ENCODE measurements at regions not wholly inside any gene's neighbourhood (a gene's known extent, or its start where the extent isn't known, plus 50 kb on each side); places are given as distances from the start of the nearest gene placed in this dataset.

- Histone ChIP-seq H3K27ac (ENCODE audit: low read length) (no peak overlapping the region), H3K4me1 (ENCODE audit: control insufficient read depth in 1 of 2, insufficient read depth in 2 of 2, low read length in 2 of 2) (no peaks in the 10 kb centered on the region), H3K4me3 (ENCODE audit: low read depth in 1 of 2, low read length in 2 of 2) (no peak overlapping the region)
Observed at GRCh38 chr1:222416001-222416791, 131.7 kb downstream of the HHIPL2 start.

GRCh38 chr1:222415441-222415840, 132.5 kb downstream of the HHIPL2 start:
- Histone ChIP-seq H3K4me3 (ENCODE audit: low read depth in 1 of 2, low read length in 2 of 2) (no peak overlapping the region), H3K27me3 (ENCODE audit: low read depth, low read length) (no peaks in the 10 kb centered on the region), H3K4me1 (ENCODE audit: control insufficient read depth in 1 of 2, insufficient read depth in 2 of 2, low read length in 2 of 2) (no peaks in the 10 kb centered on the region), H3K27ac (ENCODE audit: low read length) (no peak overlapping the region), H3K9me3 (ENCODE audit: control insufficient read depth in 1 of 2, low read length in 2 of 2) (no peaks in the 10 kb centered on the region), H3K36me3 (ENCODE audit: control insufficient read depth in 1 of 2, insufficient read depth in 2 of 2, low read length in 2 of 2) (no peaks in the 10 kb centered on the region)

More at GRCh38 chr1:222416001-222416791, 131.7 kb downstream of the HHIPL2 start:
- Histone ChIP-seq H3K9me3 (ENCODE audit: control insufficient read depth in 1 of 2, low read length in 2 of 2) (no peaks in the 10 kb centered on the region), H3K36me3 (ENCODE audit: control insufficient read depth in 1 of 2, insufficient read depth in 2 of 2, low read length in 2 of 2) (no peaks in the 10 kb centered on the region), H3K27me3 (ENCODE audit: low read depth, low read length) (no peaks in the 10 kb centered on the region)

- Histone ChIP-seq H3K4me1 (ENCODE audit: control insufficient read depth in 1 of 2, insufficient read depth in 2 of 2, low read length in 2 of 2) (no peaks in the 10 kb centered on the region), H3K9me3 (ENCODE audit: control insufficient read depth in 1 of 2, low read length in 2 of 2) (no peaks in the 10 kb centered on the region), H3K4me3 (ENCODE audit: low read depth in 1 of 2, low read length in 2 of 2) (no peak overlapping the region), H3K27ac (ENCODE audit: low read length) (no peak overlapping the region), H3K36me3 (ENCODE audit: control insufficient read depth in 1 of 2, insufficient read depth in 2 of 2, low read length in 2 of 2) (no peaks in the 10 kb centered on the region), H3K27me3 (ENCODE audit: low read depth, low read length) (no peaks in the 10 kb centered on the region)
Observed at GRCh38 chr1:222413991-222414549, 133.8 kb downstream of the HHIPL2 start.

- Histone ChIP-seq H3K9me3 (ENCODE audit: control insufficient read depth in 1 of 2, low read length in 2 of 2) (no peaks in the 10 kb centered on the region), H3K4me3 (ENCODE audit: low read depth in 1 of 2, low read length in 2 of 2) (no peak overlapping the region), H3K27ac (ENCODE audit: low read length) (no peak overlapping the region), H3K4me1 (ENCODE audit: control insufficient read depth in 1 of 2, insufficient read depth in 2 of 2, low read length in 2 of 2) (no peaks in the 10 kb centered on the region), H3K27me3 (ENCODE audit: low read depth, low read length) (no peaks in the 10 kb centered on the region), H3K36me3 (ENCODE audit: control insufficient read depth in 1 of 2, insufficient read depth in 2 of 2, low read length in 2 of 2) (no peaks in the 10 kb centered on the region)
Observed at GRCh38 chr1:222413436-222413835, 134.5 kb downstream of the HHIPL2 start.

- Histone ChIP-seq H3K9me3 (ENCODE audit: control insufficient read depth in 1 of 2, low read length in 2 of 2) (no peaks in the 10 kb centered on the region), H3K27me3 (ENCODE audit: low read depth, low read length) (no peaks in the 10 kb centered on the region), H3K36me3 (ENCODE audit: control insufficient read depth in 1 of 2, insufficient read depth in 2 of 2, low read length in 2 of 2) (no peaks in the 10 kb centered on the region), H3K4me3 (ENCODE audit: low read depth in 1 of 2, low read length in 2 of 2) (no peak overlapping the region), H3K27ac (ENCODE audit: low read length) (no peak overlapping the region), H3K4me1 (ENCODE audit: control insufficient read depth in 1 of 2, insufficient read depth in 2 of 2, low read length in 2 of 2) (no peaks in the 10 kb centered on the region)
Observed at GRCh38 chr1:222404710-222405109, 143.2 kb downstream of the HHIPL2 start.

- H3K36me3 ChIP-seq (ENCODE audit: control insufficient read depth in 1 of 2, insufficient read depth in 2 of 2, low read length in 2 of 2), result no peaks in the 10 kb centered on the region
- no peaks in the 10 kb centered on the region for H3K4me1 ChIP-seq (ENCODE audit: control insufficient read depth in 1 of 2, insufficient read depth in 2 of 2, low read length in 2 of 2)
- H3K4me3 ChIP-seq (ENCODE audit: low read depth in 1 of 2, low read length in 2 of 2), result no peak overlapping the region
- no peaks in the 10 kb centered on the region for H3K9me3 ChIP-seq (ENCODE audit: control insufficient read depth in 1 of 2, low read length in 2 of 2)
- no peak overlapping the region for H3K27ac ChIP-seq (ENCODE audit: low read length)
- H3K27me3 ChIP-seq (ENCODE audit: low read depth, low read length), result no peaks in the 10 kb centered on the region
Observed at GRCh38 chr1:222399197-222399596, 148.7 kb downstream of the HHIPL2 start.

- H3K4me3 ChIP-seq (ENCODE audit: low read depth in 1 of 2, low read length in 2 of 2), result no peak overlapping the region
- no peak overlapping the region for H3K27ac ChIP-seq (ENCODE audit: low read length)
- H3K36me3 ChIP-seq (ENCODE audit: control insufficient read depth in 1 of 2, insufficient read depth in 2 of 2, low read length in 2 of 2), result no peaks in the 10 kb centered on the region
- H3K27me3 ChIP-seq (ENCODE audit: low read depth, low read length), result no peaks in the 10 kb centered on the region
- H3K9me3 ChIP-seq (ENCODE audit: control insufficient read depth in 1 of 2, low read length in 2 of 2), result no peaks in the 10 kb centered on the region
- no peaks in the 10 kb centered on the region for H3K4me1 ChIP-seq (ENCODE audit: control insufficient read depth in 1 of 2, insufficient read depth in 2 of 2, low read length in 2 of 2)
Observed at GRCh38 chr1:222394224-222394623, 153.7 kb downstream of the HHIPL2 start.

- Histone ChIP-seq H3K27me3 (ENCODE audit: low read depth, low read length) (no peaks in the 10 kb centered on the region), H3K36me3 (ENCODE audit: control insufficient read depth in 1 of 2, insufficient read depth in 2 of 2, low read length in 2 of 2) (no peaks in the 10 kb centered on the region), H3K9me3 (ENCODE audit: control insufficient read depth in 1 of 2, low read length in 2 of 2) (no peaks in the 10 kb centered on the region), H3K27ac (ENCODE audit: low read length) (no peak overlapping the region), H3K4me3 (ENCODE audit: low read depth in 1 of 2, low read length in 2 of 2) (no peak overlapping the region), H3K4me1 (ENCODE audit: control insufficient read depth in 1 of 2, insufficient read depth in 2 of 2, low read length in 2 of 2) (no peaks in the 10 kb centered on the region)
Observed at GRCh38 chr1:222392556-222392955, 155.3 kb downstream of the HHIPL2 start.

GRCh38 chr1:222390181-222390580, 157.7 kb downstream of the HHIPL2 start:
- Histone ChIP-seq H3K4me1 (ENCODE audit: control insufficient read depth in 1 of 2, insufficient read depth in 2 of 2, low read length in 2 of 2) (no peaks in the 10 kb centered on the region), H3K27ac (ENCODE audit: low read length) (no peak overlapping the region), H3K9me3 (ENCODE audit: control insufficient read depth in 1 of 2, low read length in 2 of 2) (no peaks in the 10 kb centered on the region), H3K27me3 (ENCODE audit: low read depth, low read length) (no peaks in the 10 kb centered on the region), H3K4me3 (ENCODE audit: low read depth in 1 of 2, low read length in 2 of 2) (no peak overlapping the region), H3K36me3 (ENCODE audit: control insufficient read depth in 1 of 2, insufficient read depth in 2 of 2, low read length in 2 of 2) (no peaks in the 10 kb centered on the region)

GRCh38 chr1:222387007-222387814, 160.7 kb downstream of the HHIPL2 start:
- Histone ChIP-seq H3K36me3 (ENCODE audit: control insufficient read depth in 1 of 2, insufficient read depth in 2 of 2, low read length in 2 of 2) (no peaks in the 10 kb centered on the region), H3K9me3 (ENCODE audit: control insufficient read depth in 1 of 2, low read length in 2 of 2) (no peaks in the 10 kb centered on the region), H3K27me3 (ENCODE audit: low read depth, low read length) (no peaks in the 10 kb centered on the region), H3K4me1 (ENCODE audit: control insufficient read depth in 1 of 2, insufficient read depth in 2 of 2, low read length in 2 of 2) (no peaks in the 10 kb centered on the region), H3K4me3 (ENCODE audit: low read depth in 1 of 2, low read length in 2 of 2) (no peak overlapping the region), H3K27ac (ENCODE audit: low read length) (no peak overlapping the region)

GRCh38 chr1:222385955-222386354, 161.9 kb downstream of the HHIPL2 start:
- Histone ChIP-seq H3K36me3 (ENCODE audit: control insufficient read depth in 1 of 2, insufficient read depth in 2 of 2, low read length in 2 of 2) (no peaks in the 10 kb centered on the region), H3K9me3 (ENCODE audit: control insufficient read depth in 1 of 2, low read length in 2 of 2) (no peaks in the 10 kb centered on the region), H3K4me3 (ENCODE audit: low read depth in 1 of 2, low read length in 2 of 2) (no peak overlapping the region), H3K4me1 (ENCODE audit: control insufficient read depth in 1 of 2, insufficient read depth in 2 of 2, low read length in 2 of 2) (no peaks in the 10 kb centered on the region), H3K27me3 (ENCODE audit: low read depth, low read length) (no peaks in the 10 kb centered on the region), H3K27ac (ENCODE audit: low read length) (no peak overlapping the region)
